ENCODE measurements at regions not wholly inside any gene's neighbourhood (a gene's known extent, or its start where the extent isn't known, plus 50 kb on each side); places are given as distances from the start of the nearest gene placed in this dataset.

- TF ChIP-seq CTCF (IDR thresholded peaks at IDR 0.05) (no peak), ZFX (IDR thresholded peaks at IDR 0.05; ENCODE audit: borderline replicate concordance) (no peak)
Measured at GRCh38 chrX:88937616-88938015, 190.6 kb downstream of the CPXCR1 start.

Measured in 22Rv1 (cell line).